H1 (cell line): ENCODE measurements at regions not wholly inside any gene's neighbourhood (a gene's known extent, or its start where the extent isn't known, plus 50 kb on each side); places are given as distances from the start of the nearest gene placed in this dataset.

Source experiments
- BRCA1 ChIP-seq: IDR thresholded peaks from 2 replicates; pipeline ENCODE4 v1.6.1; 2012; ENCODE audit warnings: low read depth, low read length, improper control_type of control experiment
- CHD1 ChIP-seq: IDR thresholded peaks from 2 replicates; pipeline ENCODE4 v1.6.1; 2012; ENCODE audit warnings: low read depth, low read length, improper control_type of control experiment
- CHD2 ChIP-seq: IDR thresholded peaks from 2 replicates; pipeline ENCODE4 v1.6.1; 2012; ENCODE audit warnings: low read length, improper control_type of control experiment
- CTCF ChIP-seq, 3 experiments: IDR thresholded peaks; 1 replicate in 2 of 3; 2 replicates in 1 of 3; pipeline versions ENCODE4 v1.5.1 to v1.6.1; 2011; ENCODE audit warnings: low read length in 3 of 3, mild to moderate bottlenecking in 3 of 3, inconsistent platforms in 2 of 3, low read depth in 1 of 3, moderate library complexity in 1 of 3; ENCODE audit not compliant: insufficient read depth in 1 of 3; ENCODE audit errors: control extremely low read depth in 1 of 3
- EGR1 ChIP-seq: IDR thresholded peaks from 2 replicates; pipeline ENCODE4 v1.6.1; 2011; ENCODE audit warnings: low read depth, low read length, borderline replicate concordance
- EZH2 ChIP-seq: fragments of 200-600 bp; sonication (generic); IDR thresholded peaks from 2 replicates; pipeline ENCODE4 v1.7.1; 2012; ENCODE audit warnings: low read depth, mild to moderate bottlenecking, moderate library complexity, low read length, inconsistent platforms; ENCODE audit not compliant: severe bottlenecking
- KDM5A ChIP-seq: fragments of 200-600 bp; IDR thresholded peaks from 2 replicates; pipeline ENCODE4 v1.7.1; 2012; ENCODE audit warnings: mild to moderate bottlenecking, low read length, inconsistent platforms, mixed read lengths
- POLR2A ChIP-seq, 2 experiments: IDR thresholded peaks; 1 replicate in 1 of 2; 2 replicates in 1 of 2; pipeline ENCODE4 v1.6.1; 2011; ENCODE audit warnings: low read depth in 2 of 2, low read length in 2 of 2, mild to moderate bottlenecking in 2 of 2; ENCODE audit errors: control extremely low read depth in 1 of 2
- RAD21 ChIP-seq, 2 experiments: IDR thresholded peaks in 1 of 2; conservative IDR thresholded peaks in 1 of 2; 2 replicates each; pipeline ENCODE4 v1.6.1; 2011; ENCODE audit warnings: low read depth in 2 of 2, low read length in 2 of 2, improper control_type of control experiment in 1 of 2, inconsistent platforms in 1 of 2, mild to moderate bottlenecking in 1 of 2, moderate library complexity in 1 of 2
- SP2 ChIP-seq: IDR thresholded peaks from 2 replicates; pipeline ENCODE4 v1.6.1; 2012; ENCODE audit warnings: mild to moderate bottlenecking, low read length, inconsistent platforms
- SUZ12 ChIP-seq: fragments of 200-600 bp; sonication (generic); IDR thresholded peaks from 2 replicates; pipeline ENCODE4 v1.6.1; 2012; ENCODE audit warnings: mild to moderate bottlenecking, inconsistent platforms, low read length, moderate library complexity, mixed read lengths
- TAF1 ChIP-seq: IDR thresholded peaks from 2 replicates; pipeline ENCODE4 v1.6.1; 2011; ENCODE audit warnings: mild to moderate bottlenecking, low read depth, low read length
- TCF12 ChIP-seq: IDR thresholded peaks from 2 replicates; pipeline ENCODE4 v1.6.1; 2011; ENCODE audit warnings: low read depth, mild to moderate bottlenecking, low read length

- TF ChIP-seq RAD21 (IDR thresholded peaks at IDR 0.05 in 1 of 2, conservative IDR thresholded peaks at IDR 0.05 in 1 of 2; ENCODE audit: low read depth in 2 of 2, low read length in 2 of 2), result no peak
- no peak for TF ChIP-seq KDM5A
- no peak for TF ChIP-seq SUZ12
- no peak for TF ChIP-seq CTCF (IDR thresholded peaks at IDR 0.05; ENCODE audit: control extremely low read depth in 1 of 3, insufficient read depth in 1 of 3, low read depth in 1 of 3, low read length in 3 of 3)
- TF ChIP-seq SP2, result no peak
- no peak for TF ChIP-seq POLR2A (IDR thresholded peaks at IDR 0.05; ENCODE audit: control extremely low read depth in 1 of 2, low read depth in 2 of 2, low read length in 2 of 2)
- no peak for TF ChIP-seq CHD2
- no peak for TF ChIP-seq BRCA1
- no peak for TF ChIP-seq TCF12
- no peak for TF ChIP-seq CHD1
- no peak for TF ChIP-seq EZH2
- TF ChIP-seq EGR1, result no peak
- TF ChIP-seq TAF1, result no peak
Measured at GRCh38 chr4:22312113-22312512, 203.8 kb downstream of the ADGRA3 start.
